ENCODE measurements at regions not wholly inside any gene's neighbourhood (a gene's known extent, or its start where the extent isn't known, plus 50 kb on each side); places are given as distances from the start of the nearest gene placed in this dataset.

DNA sequence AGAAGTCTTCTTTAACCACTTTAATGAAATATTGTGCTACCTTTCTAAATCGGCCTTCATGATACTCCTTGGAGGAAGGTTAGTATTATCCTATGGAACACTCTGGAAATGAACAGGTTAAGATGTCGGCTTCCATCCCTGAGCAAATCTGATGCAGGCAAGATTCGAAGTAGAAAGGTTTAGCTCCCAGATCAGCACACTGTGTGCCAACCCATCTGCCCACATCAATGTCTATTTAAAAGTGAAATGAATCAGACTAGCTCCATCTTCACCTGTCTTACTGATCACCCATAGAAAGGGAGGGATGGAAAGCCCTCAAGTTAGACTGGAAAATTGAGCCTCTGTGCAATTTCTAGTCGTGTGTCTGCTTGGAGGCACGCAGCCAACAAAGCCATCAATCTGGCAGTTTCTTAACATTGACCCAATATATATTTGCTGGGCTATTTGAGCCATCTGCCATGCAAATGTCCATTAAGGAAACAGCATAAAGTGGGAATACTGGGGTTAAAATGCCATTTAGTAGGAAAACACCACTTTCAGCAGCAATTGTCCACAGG lies 506.1 kb downstream of the RMST start:
- TF ChIP-seq, protein P1, sequence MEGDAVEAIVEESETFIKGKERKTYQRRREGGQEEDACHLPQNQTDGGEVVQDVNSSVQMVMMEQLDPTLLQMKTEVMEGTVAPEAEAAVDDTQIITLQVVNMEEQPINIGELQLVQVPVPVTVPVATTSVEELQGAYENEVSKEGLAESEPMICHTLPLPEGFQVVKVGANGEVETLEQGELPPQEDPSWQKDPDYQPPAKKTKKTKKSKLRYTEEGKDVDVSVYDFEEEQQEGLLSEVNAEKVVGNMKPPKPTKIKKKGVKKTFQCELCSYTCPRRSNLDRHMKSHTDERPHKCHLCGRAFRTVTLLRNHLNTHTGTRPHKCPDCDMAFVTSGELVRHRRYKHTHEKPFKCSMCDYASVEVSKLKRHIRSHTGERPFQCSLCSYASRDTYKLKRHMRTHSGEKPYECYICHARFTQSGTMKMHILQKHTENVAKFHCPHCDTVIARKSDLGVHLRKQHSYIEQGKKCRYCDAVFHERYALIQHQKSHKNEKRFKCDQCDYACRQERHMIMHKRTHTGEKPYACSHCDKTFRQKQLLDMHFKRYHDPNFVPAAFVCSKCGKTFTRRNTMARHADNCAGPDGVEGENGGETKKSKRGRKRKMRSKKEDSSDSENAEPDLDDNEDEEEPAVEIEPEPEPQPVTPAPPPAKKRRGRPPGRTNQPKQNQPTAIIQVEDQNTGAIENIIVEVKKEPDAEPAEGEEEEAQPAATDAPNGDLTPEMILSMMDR (IDR thresholded peaks at IDR 0.05) = no peak
- no peaks in the 10 kb centered on the region for H3K4me1 Mint-ChIP-seq (ENCODE audit: low read depth)
- H3K4me3 Mint-ChIP-seq (ENCODE audit: unreplicated experiment) = no peak overlapping the region
- peaks cover 8% of the 10 kb centered on the region for H3K27me3 Mint-ChIP-seq (ENCODE audit: low read depth)
- no peak overlapping the region for H3K27ac Mint-ChIP-seq (ENCODE audit: unreplicated experiment)
- no peak for DNase-seq (ENCODE audit: low spot score)
- H3K9me3 Mint-ChIP-seq (ENCODE audit: low read depth) = no peaks in the 10 kb centered on the region
- no peaks in the 10 kb centered on the region for H3K36me3 Mint-ChIP-seq (ENCODE audit: low read depth)

DNA sequence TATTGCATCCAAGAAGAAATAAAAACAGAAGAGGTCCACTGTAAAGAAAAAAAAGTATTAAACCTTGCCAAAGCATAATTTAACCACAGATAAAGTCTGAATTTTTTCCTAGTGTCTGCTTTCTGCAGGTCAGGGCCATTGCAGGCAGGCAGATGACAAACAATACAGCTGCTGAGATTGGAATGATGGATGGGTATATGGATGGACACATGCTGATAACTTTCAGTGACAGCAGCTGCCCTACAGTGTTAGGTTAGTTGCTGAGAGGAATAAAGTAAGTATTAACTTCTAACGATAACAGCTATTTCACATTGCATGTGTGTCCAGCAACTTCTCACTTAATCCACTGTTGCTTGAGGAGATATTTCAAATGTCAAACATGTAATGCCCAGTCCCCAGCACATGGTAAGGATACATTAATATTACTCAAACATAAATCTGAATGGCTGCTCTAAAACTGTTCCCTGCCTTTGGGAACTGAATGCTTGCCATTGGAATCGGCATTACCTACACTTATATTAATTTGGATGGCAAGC lies 515.3 kb downstream of the RMST start:
- Mint-ChIP-seq H3K27me3 (ENCODE audit: low read depth) (peaks cover 6% of the 10 kb centered on the region), H3K9me3 (ENCODE audit: low read depth) (peaks cover 14% of the 10 kb centered on the region), H3K27ac (ENCODE audit: unreplicated experiment) (no peak overlapping the region), H3K4me3 (ENCODE audit: unreplicated experiment) (no peak overlapping the region), H3K4me1 (ENCODE audit: low read depth) (no peaks in the 10 kb centered on the region), H3K36me3 (ENCODE audit: low read depth) (no peaks in the 10 kb centered on the region)
- DNase-seq (ENCODE audit: low spot score) = no peak
- TF ChIP-seq, protein P1 (IDR thresholded peaks at IDR 0.05) = no peak

DNA sequence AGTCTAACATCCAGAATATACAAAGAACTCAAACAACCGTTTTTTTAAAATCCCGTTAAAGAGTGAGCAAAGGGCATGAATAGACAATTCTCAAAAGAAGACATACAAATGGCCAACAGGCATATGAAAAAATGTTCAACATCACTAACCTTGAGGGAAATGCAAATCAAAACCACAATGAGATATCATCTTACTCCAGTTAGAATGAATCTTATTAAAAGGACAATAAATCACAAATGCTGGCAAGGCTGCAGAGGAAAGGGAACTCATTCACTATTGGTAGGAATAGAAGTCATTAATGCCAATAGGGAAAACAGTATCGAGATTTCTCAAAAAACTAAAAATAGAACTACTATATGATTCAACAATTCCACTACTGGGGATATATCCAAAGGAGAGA lies 520.1 kb downstream of the RMST start:
- no peaks in the 10 kb centered on the region for H3K36me3 Mint-ChIP-seq (ENCODE audit: low read depth)
- DNase-seq (ENCODE audit: low spot score) = no peak
- H3K27me3 Mint-ChIP-seq (ENCODE audit: low read depth) = no peaks in the 10 kb centered on the region
- no peak overlapping the region for H3K27ac Mint-ChIP-seq (ENCODE audit: unreplicated experiment)
- no peak overlapping the region for H3K4me3 Mint-ChIP-seq (ENCODE audit: unreplicated experiment)
- no peaks in the 10 kb centered on the region for H3K4me1 Mint-ChIP-seq (ENCODE audit: low read depth)
- peaks cover 14% of the 10 kb centered on the region for H3K9me3 Mint-ChIP-seq (ENCODE audit: low read depth)
- TF ChIP-seq, protein P1 (IDR thresholded peaks at IDR 0.05) = no peak

DNA sequence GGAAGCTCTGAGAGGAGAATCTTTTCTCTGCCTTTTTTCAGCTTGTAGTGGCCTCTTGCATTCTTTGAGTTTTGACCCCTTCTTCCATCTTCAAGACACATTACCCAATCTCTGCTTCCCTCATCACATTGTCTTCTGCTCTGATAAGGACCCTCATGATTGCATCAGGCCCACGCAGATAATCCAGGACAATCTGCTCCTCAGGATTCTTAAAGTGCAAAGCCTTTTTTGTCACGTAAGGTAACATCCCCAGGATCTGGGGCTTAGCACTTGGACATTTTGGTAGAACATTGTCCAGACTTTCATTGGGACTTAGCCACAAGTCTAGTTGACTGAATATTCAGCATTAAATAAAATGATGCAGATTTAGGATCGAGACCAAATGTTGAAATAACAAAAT lies 521.2 kb downstream of the RMST start:
- H3K36me3 Mint-ChIP-seq (ENCODE audit: low read depth) = no peaks in the 10 kb centered on the region
- H3K27me3 Mint-ChIP-seq (ENCODE audit: low read depth) = no peaks in the 10 kb centered on the region
- H3K4me1 Mint-ChIP-seq (ENCODE audit: low read depth) = no peaks in the 10 kb centered on the region
- TF ChIP-seq, protein P1 (IDR thresholded peaks at IDR 0.05) = no peak
- no peak overlapping the region for H3K4me3 Mint-ChIP-seq (ENCODE audit: unreplicated experiment)
- H3K27ac Mint-ChIP-seq (ENCODE audit: unreplicated experiment) = no peak overlapping the region
- H3K9me3 Mint-ChIP-seq (ENCODE audit: low read depth) = peaks cover 14% of the 10 kb centered on the region
- DNase-seq (ENCODE audit: low spot score) = no peak

DNA sequence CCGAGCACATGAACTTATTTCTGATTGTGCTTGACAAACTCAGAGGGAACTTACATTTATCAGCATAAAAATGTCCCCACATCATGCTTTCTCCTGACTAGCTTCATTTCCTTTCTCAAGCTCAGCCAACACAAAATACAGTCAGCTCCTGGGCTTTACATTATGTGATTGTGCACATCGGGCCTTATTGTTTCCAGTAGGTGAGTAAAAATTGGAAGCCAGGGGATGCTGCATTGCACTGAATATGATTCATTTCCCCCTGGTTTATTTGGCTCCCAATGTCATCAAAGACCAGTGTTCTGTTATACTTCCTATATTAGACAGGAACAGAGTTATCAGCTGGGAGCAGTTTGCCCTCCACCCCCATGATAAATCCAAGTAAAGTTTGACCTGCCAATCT lies 521.8 kb downstream of the RMST start:
- Mint-ChIP-seq H3K27me3 (ENCODE audit: low read depth) (no peaks in the 10 kb centered on the region), H3K36me3 (ENCODE audit: low read depth) (no peaks in the 10 kb centered on the region), H3K9me3 (ENCODE audit: low read depth) (peaks cover 14% of the 10 kb centered on the region), H3K4me1 (ENCODE audit: low read depth) (no peaks in the 10 kb centered on the region), H3K27ac (ENCODE audit: unreplicated experiment) (no peak overlapping the region), H3K4me3 (ENCODE audit: unreplicated experiment) (no peak overlapping the region)
- TF ChIP-seq, protein P1 (IDR thresholded peaks at IDR 0.05) = no peak
- no peak for DNase-seq (ENCODE audit: low spot score)
